IPS-NIHi11 (cell line): ENCODE measurements at regions not wholly inside any gene's neighbourhood (a gene's known extent, or its start where the extent isn't known, plus 50 kb on each side); places are given as distances from the start of the nearest gene placed in this dataset.
"Not testable (repeated sequence)": the region's sequence is repeated elsewhere in the genome, so short reads cannot be mapped to it uniquely, and the experiment has no call there.

Source experiments
- DNase-seq: peaks from one replicate; pipeline ENCODE4 v3.0.0; 2012; ENCODE audit warnings: mixed read lengths, low spot score

DNA sequence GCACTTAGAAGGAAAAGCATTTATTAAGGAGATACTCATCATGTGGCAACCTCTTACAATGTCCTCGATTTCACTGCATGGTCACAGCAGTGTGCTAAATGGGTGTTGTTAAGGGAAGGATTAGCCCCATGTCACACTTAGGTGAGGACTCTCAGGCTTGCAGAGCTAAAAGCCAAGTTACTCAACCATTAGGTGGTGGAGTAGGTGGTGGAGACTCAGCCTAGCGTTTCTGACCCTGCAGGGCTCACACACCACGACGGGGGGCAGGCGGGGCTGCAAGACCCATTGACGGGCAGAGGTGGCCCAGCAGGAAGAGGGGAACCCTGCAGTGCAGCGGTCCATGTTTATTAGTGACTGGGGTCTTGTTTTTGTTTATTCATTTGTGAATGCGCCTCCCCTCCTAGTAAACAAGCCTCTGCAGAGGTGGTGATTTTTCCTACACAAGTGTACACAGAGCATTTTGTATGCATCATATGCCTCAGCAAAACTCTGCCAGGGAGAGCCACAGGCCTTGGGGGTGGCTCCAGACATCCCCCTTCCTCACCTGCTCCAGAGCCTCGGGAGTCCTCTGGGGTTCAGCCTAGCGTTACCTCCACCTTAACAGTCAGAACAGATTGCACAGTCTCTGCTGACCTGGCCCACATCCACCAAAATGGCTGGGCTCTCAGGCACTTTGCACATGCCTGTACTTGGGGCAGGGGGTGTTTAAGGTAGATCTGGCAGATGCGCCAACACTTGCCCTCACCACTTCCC lies 216.7 kb downstream of the C16orf95 start:
- no peak for DNase-seq

DNA sequence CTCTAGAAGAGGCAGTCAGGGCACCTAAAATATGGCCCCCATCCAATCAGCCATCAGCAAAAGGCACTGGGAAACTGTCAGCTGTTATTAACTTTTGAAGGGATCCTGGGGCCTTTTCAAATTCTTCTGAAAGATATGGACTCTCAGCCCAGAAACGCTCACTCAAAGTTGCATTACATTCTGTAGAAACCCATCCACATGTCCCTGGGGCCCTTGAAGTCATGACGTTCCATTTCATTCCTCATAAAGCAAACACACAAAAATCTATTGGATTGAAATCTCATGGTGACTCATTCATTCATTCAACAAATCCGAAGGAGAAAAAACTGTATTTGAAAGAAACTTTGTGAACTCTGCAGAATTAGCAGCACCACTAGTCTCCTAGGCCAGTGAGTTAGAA lies 215.3 kb downstream of the C16orf95 start:
- DNase-seq = no peak

DNA sequence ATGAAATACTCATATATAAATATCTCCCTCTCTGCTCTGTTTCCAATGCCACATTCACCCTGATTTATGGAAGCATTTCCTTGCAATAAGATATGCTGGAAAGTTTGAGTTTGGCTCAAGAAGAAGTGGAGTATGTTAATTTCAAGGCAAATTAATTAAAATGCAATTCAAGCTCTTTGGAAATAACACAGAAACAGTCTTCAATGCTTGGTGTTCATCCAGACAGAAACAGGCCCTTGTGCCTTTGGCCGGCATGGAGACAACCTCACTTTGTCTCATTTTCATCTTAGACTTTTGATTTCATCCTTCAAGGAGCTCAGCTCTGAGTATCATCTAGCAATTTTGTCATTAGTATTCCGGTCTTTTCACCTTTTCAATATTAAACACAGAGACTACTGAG lies 210.0 kb downstream of the C16orf95 start:
- no peak for DNase-seq

DNA sequence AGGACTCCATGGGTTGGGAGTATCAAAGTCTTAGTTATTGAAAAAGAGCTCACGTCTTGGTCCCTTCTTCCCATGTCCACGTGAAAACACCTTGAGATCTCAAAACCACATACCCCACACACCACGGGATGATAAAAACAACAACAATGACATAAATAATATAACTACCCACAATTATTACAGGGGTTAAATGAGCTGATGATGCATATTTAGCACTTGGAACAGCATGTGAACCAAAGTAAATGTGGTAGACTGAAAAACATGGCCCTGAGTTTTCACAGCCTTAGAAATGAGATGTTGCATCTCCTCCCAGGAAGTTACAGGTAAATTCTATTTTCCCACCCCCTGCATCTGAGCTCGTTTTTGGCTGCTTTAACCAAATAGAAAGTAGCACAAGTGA lies 208.9 kb downstream of the C16orf95 start:
- no peak for DNase-seq

DNA sequence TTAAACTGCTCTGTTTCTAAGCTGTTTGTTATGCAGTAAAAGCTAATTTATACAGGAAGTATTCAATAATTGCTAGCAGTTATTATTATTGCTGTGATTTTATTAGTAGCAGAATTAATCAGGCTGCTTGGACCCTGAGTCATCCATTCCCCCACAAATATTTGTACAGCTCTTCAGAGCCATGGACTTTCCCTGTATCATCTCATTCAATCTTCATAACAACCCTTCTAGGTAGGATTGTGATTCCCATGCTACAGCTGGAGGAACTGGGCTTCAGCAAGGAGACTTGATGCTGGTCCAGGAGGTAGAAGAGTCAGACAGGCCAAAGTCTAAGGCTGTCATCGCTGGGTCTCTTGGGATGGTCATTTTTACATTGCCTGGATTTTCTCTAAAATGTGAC lies 208.3 kb downstream of the C16orf95 start:
- DNase-seq = no peak

DNA sequence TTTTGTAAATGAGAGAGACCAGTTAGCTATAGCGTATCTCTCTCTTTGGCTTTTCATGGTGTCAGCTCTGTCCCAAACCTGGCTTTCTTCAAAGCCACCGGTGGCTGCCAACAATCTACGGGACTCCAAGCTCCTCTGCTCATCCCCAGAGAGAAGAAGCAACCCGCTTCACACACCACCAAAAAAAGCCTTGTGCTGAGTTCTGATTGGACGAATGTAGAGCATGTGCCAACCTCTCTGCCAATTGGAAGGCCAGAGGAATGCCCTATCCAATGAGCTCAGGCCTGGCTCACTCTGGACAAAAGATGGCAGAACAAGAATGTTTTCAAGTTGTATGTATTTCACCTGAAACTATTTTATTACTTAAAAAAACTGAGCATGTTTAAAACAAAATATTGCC lies 202.4 kb downstream of the C16orf95 start:
- no peak for DNase-seq

DNA sequence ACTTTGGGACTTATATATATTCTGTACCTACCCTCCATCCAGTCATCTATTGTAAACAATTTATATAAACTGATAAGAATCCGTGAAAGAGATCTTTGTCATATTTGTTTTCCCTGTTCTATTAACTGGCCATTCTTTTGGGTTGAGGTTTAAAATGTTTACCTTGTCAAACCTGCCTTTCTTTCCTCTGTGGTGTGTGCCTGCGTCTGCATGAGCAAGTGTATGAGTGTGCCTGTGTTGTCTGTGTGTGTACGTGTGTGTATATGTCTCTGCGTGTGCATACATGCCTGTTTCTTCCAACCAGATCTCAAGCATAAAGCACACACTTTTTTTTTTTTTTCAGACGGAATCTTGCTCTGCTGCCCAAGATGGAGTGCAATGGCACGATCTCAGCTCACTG lies 201.5 kb downstream of the C16orf95 start:
- no peak for DNase-seq

DNA sequence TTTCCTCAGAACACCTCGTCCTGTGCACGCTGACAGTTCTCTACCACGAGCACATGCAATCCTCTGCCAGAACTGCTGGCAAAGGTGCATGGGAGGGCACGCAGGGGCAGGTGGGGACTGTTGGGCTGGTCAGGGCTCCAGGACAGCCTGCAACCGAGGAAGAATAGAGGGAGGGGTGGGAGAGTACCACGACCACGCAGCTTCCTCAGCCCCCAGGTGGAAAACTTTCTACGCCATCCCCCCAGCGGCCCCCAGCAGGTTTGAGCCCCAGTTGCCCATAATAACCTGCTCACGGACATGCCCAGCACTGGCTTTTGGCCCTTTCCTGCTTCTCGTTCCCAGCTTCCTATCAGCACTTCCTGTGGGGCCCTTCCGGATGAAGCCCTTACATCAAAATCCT lies 199.3 kb downstream of the C16orf95 start:
- no peak for DNase-seq

DNA sequence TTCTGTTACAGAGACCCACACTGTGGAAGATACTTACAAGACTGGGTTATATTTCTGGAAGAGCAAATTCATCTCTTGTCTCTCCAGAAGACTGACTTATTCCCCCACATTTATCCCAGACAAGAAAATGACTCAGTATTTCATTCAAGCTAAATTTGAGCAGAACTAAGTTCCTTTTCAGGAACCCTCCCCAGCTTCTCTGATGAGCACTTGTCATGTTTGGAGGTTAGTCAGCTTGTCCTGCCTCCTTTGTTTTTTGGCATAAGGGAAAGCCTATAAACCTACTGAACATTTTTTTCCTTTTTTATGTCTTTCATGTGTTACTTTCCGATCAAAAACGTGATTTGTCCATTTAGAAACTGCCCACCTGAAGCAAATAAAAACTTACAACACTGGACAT lies 198.0 kb downstream of the C16orf95 start:
- DNase-seq = no peak

DNA sequence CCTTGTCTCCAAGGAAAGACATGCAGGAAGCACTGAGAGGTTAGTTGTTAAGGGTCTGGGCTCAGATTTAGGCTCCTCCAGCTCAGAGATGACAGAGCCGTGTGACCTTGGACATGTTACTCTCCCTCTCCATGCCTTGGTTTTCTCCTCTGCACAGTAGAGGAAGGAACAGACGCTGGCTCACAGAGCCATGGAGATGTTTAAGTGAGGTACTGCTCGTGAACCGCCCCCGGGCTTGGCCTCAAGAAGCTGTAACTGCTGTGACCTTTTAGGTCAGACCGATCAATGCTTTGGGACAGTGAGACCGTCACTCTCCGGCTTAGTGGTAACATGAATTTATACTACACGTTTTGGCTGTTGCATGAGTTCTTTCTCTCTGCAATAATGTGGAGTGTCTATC lies 197.4 kb downstream of the C16orf95 start:
- DNase-seq = no peak

DNA sequence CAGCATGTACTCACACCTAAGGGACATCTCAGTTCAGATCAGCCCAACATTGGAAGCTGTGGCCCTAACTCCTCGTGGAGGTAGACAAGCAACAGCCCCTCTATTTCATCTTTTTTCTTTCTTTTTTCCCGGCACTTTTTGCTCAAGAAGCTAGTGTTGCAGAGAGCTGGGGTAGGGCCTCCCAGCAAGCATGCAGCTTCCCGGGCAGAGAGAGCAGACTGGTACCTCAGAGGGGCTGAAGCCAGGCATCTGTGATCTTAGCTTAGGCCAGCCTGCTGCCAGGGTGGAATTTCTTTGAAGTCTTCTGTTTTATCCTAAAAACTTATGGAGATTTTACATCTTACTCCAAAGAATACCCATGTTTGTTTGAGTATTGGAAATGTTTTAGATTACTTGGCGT lies 195.4 kb downstream of the C16orf95 start:
- DNase-seq = no peak

DNA sequence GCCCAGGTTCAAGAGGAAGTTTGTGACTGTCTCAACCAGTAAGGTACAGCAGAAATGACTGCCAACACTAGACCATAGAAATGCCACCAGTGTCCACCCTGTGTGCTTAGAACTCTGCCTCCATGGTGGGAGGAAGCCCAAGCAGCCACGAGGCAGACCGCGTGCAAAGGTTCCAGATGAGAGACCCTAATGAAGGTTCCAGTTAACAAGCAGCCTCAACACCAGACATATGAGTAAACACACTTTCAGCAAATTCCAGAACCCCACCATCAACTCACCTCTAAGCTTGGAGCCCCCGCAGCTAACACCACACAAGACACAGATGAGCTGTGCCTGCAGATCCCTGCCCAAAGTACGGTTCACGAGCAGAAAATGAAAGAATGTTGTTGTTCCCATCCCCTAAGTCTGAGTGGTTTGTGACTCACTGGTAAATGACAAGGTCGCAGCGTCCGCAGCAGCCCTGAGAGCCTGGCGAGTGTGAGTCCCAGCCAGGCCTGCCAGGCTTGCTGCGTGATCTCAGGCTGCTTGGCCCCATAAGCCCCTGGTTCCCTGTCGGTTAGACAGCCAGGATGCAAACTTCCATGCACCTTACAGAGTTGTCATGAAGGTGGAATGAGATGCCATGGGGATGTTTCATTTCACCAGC lies 193.7 kb downstream of the C16orf95 start:
- no peak for DNase-seq

DNA sequence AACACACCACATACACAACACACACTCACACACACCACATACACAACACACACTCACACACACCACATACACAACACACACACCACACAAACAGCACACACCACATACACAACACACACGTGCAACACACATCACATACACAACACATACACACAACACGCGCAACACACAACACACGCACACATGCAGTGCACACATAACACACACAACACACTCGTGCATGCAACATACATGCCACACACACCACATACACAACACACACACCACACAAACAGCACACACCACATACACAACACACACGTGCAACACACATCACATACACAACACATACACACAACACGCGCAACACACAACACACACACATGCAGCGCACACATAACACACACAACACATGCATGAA lies 192.8 kb downstream of the C16orf95 start:
- not testable (repeated sequence) for DNase-seq

DNA sequence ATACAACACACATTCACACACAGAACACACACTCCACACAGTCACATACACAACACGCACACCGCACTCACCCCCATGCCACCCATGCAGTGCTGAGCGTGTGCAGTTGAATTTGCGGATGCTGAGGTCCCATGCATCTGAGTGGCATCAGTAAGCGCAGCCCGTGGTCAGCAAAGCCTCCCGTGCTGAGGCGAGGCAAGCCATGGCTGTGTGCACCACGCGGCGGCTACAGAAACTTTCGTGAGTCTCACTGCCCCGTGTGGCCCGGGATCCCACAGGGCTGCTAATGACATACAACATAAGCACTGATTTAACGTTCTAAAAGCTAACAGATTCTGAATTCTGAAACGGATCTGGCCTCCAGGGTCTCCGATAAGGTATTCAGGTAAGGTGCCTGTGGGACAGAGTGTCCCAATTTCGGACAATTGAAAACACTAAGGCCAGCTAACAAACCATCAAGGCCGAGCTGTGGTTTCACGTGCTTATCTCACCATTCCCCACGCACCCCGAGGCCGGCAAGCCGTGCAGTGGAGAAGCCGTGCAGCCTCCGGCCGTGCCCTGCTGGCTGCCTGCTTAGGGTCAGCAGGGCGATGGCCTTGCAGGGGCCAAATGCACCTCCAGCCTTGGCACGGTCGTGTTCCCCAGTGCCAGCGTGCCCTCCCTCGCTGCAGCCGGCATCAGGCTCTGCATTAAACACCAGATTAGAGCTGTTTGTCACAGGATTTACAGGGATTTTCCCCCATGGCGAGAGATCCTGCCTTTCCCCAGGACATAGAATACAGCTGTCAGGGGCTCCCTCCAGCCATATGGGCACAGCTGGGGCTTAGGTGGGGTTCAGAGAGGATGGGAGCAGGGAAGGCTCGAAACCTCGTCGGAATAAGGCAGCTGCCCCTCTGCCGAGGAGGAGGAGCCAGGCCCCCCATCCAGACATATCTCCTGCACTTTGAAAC lies 191.7 kb downstream of the C16orf95 start:
- DNase-seq = no peak

DNA sequence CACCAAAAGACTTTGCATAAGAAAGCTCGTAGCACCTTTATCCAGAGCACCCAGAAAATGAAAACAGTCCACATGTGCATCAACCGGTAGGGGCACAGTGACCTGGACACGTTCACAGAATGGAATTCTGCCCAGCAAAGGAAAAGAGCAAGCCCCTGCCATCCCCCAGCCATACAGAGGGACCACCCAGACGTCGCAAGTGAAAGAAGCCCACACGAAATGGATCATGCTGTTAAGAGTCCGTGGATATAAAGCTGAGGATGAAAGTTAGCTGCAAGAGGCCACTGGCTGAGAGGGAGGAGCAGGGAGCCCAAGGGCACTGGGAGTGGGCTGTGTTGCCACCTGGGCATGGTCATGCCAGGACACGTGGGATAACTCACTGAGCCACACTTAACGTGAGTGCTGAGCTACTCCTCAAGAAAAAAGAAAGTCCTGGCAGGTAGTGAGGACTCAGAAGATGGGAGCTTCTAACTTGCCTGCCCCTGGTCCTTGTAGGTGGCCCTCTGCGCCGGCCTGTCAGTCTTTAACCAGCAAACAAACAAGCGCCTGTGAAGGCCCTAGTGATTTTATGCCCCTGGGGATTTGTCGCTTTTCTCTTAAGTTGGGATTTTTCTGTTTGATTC lies 190.7 kb downstream of the C16orf95 start:
- no peak for DNase-seq

DNA sequence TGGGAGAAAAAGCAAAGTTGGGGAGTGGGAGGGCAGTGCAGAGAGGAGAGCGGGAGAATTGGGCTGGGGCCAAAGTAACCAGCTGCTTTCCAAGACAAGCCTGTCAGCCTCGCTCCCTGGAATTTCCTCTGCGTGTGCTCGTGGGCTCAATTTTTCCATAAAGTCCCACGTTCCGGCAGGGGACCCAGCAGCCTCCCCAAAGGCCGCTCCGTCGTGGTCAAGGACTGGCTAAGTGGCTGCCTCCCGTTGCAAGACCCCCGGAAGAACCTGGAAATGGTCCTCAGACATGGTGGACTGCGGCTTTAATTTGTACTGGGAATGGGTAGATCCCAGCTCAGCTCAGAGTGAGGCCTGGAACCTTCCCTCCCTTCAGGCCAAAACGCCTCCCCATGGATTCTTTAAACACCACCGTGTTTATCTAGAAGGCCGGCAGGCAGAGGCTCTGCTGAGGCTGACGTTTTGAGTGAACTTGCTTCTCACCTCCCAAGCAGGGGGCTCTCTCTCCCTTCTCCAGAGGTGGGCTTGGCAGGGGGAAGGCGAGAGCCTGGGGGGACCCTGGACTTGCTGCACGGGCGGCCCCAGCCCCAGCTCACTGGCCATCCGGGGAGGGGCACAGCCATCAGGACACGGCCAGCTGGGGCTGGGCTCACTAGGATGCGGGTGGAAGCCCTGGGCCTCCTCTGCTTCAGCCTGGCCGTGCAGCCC lies 190.0 kb downstream of the C16orf95 start:
- DNase-seq = no peak

DNA sequence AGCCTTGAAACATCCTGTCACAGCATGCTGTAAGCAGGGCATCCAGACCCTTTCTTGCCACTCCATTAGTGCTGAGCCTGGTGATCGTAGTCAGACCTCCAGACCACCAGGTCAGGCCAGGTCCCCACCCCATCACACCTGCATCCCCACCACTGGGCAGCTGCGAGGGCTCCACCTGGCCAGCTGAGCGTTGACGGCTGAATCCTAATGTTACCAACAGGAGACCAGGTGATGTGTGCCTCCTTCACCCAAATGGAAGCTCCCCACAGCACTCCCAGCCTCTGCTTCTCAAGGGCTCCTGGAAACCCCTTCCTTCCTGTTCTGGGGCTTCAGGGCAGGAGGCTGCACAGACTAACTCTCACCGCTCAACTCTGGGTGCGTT lies 189.4 kb downstream of the C16orf95 start:
- DNase-seq = no peak

DNA sequence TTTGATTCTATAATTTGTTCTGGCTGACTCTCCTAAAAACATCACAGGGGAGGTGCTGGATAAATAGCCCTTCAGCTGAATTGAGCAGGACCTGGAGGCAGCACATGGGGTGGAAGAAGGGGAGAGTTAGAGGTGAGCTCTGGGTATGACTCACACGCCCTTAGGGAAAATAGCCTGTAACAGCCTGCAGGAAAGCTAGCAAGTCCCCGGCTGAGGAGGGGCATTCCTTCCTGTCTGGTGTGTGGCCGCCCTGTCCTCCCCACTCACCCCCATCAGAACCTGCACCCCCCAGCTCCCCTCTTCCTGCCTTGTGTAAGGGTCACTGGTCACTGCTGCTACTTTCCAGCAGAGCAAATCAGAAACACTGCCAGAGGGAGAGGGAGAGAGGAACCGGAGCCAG lies 187.4 kb downstream of the C16orf95 start:
- no peak for DNase-seq

DNA sequence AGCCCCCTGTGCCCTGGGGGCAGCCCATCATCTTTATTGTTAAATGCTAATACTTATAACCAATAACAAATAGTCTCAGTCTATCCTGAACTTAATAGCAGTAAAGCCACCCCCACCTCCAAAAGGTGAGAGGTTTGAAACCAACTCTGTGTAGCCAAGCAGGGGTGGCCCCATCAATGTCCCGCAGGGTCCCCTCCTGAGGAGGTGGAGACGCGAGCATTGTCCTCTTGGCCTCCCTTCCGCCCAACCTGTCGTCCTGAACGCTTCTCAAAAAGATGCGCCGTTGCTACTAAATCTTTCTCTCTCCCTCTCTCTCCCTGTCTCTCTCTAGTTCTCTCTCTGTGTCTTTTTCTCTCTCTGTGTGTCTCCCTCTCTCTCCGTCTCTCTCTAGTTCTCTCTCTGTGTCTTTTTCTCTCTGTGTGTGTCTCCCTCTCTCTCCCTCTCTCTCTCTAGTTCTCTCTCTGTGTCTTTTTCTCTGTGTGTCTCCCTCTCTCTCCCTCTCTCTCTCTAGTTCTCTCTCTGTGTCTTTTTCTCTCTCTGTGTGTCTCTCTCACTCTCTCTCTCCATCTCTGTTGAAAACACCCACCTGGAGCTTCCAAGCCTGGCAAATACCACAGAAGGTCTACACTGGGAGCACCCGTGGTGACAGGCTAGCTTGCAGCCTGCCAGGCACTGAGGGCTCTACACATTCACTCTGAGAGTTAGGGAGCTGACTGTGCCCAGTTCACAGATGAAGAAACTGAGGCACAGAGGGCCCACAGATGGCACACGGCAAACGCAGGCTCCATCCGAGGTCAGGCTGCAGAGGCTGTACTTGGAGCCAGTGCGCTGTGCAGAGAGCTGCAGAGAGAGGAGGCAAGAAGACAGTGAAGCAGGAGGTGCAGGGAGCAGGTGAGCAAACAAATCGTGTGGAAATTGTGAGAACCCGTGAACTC lies 185.9 kb downstream of the C16orf95 start:
- no peak for DNase-seq

DNA sequence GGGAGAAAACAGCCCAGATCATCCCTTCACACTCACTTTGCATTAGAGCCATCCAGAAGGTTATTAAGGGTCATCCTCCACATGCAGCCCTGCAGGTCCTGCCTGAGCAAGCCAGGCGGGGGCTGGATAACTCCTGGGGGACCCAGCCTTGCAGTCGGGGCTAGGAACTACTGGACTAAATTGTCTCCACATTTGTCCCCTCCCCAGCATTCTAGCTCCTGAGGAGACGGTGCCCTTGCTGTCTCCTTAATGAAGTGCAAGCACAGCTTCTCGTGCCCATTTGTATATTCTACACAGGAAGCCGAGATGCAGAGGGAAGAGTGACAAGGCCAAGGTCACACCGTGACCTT lies 185.2 kb downstream of the C16orf95 start:
- DNase-seq = no peak
